Naive thymus-derived CD4-positive, alpha-beta T cell (primary cell): ENCODE measurements at regions not wholly inside any gene's neighbourhood (a gene's known extent, or its start where the extent isn't known, plus 50 kb on each side); places are given as distances from the start of the nearest gene placed in this dataset.

ENCODE experiments used
- ATAC-seq: fragments of 150-1000 bp; cut with Tn5 transposase; 2 replicates; pipeline ENCODE4 v1.10.0; 2021; ENCODE audit warnings: mild to moderate bottlenecking, moderate library complexity
- CTCF ChIA-PET: fragments of 350-600 bp; sonication (Branson Sonifier 250); formaldehyde crosslinking; loops from one replicate; lab custom pipeline; 2021; ENCODE audit warnings: antibody characterized with exemption; lab: Charles Lee
- POLR2A ChIA-PET: fragments of 350-600 bp; sonication (Branson Sonifier 250); formaldehyde crosslinking; loops from one replicate; lab custom pipeline; 2021; ENCODE audit warnings: antibody characterized with exemption, inconsistent platforms; lab: Charles Lee
- DNase-seq, 9 donors: peaks; one replicate each; pipeline versions ENCODE4 v3.0.0 to v3.0.0-alpha.2; 2020 to 2022; ENCODE audit warnings: mixed read lengths in 1 of 9
- H3K27ac ChIP-seq: one replicate; pipeline ENCODE4 v1.7.0; 2013; ENCODE audit warnings: mild to moderate bottlenecking, low read depth, low read length, moderate library complexity
- H3K27me3 ChIP-seq, 2 donors: one replicate each; pipeline ENCODE4 v1.7.0; 2013; ENCODE audit warnings: low read length in 2 of 2, mild to moderate bottlenecking in 2 of 2, moderate library complexity in 2 of 2; ENCODE audit not compliant: control insufficient read depth in 2 of 2, insufficient read depth in 2 of 2
- H3K36me3 ChIP-seq, 3 experiments: 1 replicate in 2 of 3; 2 replicates in 1 of 3; pipeline ENCODE4 v1.7.0; 2013; ENCODE audit warnings: low read length in 3 of 3, mild to moderate bottlenecking in 3 of 3, moderate library complexity in 1 of 3; ENCODE audit not compliant: insufficient read depth in 3 of 3, control insufficient read depth in 2 of 3
- H3K4me1 ChIP-seq, 2 donors: one replicate each; pipeline ENCODE4 v1.7.0; 2013; ENCODE audit warnings: low read length in 2 of 2, mild to moderate bottlenecking in 2 of 2, moderate library complexity in 1 of 2; ENCODE audit not compliant: control insufficient read depth in 2 of 2, insufficient read depth in 2 of 2
- H3K4me3 ChIP-seq: 2 replicates; pipeline ENCODE4 v1.7.0; 2013; ENCODE audit warnings: mild to moderate bottlenecking, low read length
- H3K9me3 ChIP-seq, 3 experiments: 1 replicate in 2 of 3; 2 replicates in 1 of 3; pipeline ENCODE4 v1.7.0; 2013; ENCODE audit warnings: low read length in 3 of 3; ENCODE audit not compliant: control insufficient read depth in 2 of 3
- H3K27ac Mint-ChIP-seq, 9 donors: one replicate each; pipeline ENCODE4 v1.8.0; 2020 to 2022; ENCODE audit warnings: mixed read lengths in 9 of 9, mild to moderate bottlenecking in 8 of 9, moderate library complexity in 5 of 9, inconsistent platforms in 2 of 9
- H3K27me3 Mint-ChIP-seq, 5 donors: one replicate each; pipeline ENCODE4 v1.8.0; 2021 to 2022; ENCODE audit warnings: mixed read lengths in 5 of 5, mild to moderate bottlenecking in 1 of 5
- H3K36me3 Mint-ChIP-seq, 5 donors: one replicate each; pipeline ENCODE4 v1.8.0; 2020 to 2022; ENCODE audit warnings: mixed read lengths in 5 of 5, mild to moderate bottlenecking in 3 of 5, inconsistent platforms in 1 of 5
- H3K4me1 Mint-ChIP-seq, 7 donors: one replicate each; pipeline ENCODE4 v1.8.0; 2020 to 2022; ENCODE audit warnings: mixed read lengths in 7 of 7, mild to moderate bottlenecking in 3 of 7, inconsistent platforms in 1 of 7
- H3K4me3 Mint-ChIP-seq, 10 donors: one replicate each; pipeline ENCODE4 v1.8.0; 2020 to 2022; ENCODE audit warnings: mild to moderate bottlenecking in 10 of 10, mixed read lengths in 10 of 10, moderate library complexity in 6 of 10, inconsistent platforms in 2 of 10
- H3K9me3 Mint-ChIP-seq, 11 donors: one replicate each; pipeline ENCODE4 v1.8.0; 2020 to 2022; ENCODE audit warnings: mixed read lengths in 11 of 11, mild to moderate bottlenecking in 4 of 11, inconsistent platforms in 1 of 11, moderate library complexity in 1 of 11
- intact Hi-C, 2 donors: fragments of 100-400 bp; cut with micrococcal nuclease; formaldehyde crosslinking; loops; one replicate each; pipeline ENCODE4 v1.15.1; 2023

- Mint-ChIP-seq H3K27me3 (no peaks in the 10 kb centered on the region), H3K9me3 (peaks cover 1 to 45% (median 20%) of the 10 kb centered on the region in 11 donors), H3K27ac (no peak overlapping the region), H3K4me1 (no peaks in the 10 kb centered on the region), H3K4me3 (no peak overlapping the region), H3K36me3 (peaks cover 0 to 18% (median 13%) of the 10 kb centered on the region in 5 donors)
- ATAC-seq, result no peak
- Histone ChIP-seq H3K27me3 (no peaks in the 10 kb centered on the region), H3K36me3 (no peaks in the 10 kb centered on the region), H3K4me3 (no peak overlapping the region), H3K9me3 (peaks cover 0 to 11% (median 0%) of the 10 kb centered on the region in 3 experiments), H3K4me1 (no peaks in the 10 kb centered on the region), H3K27ac (no peak overlapping the region)
- CTCF ChIA-PET, result no interaction called here
- intact Hi-C loops, result no loop called here
- POLR2A ChIA-PET, result no interaction called here
- no peak for DNase-seq
Measured at GRCh38 chr15:35229085-35229484, 144.0 kb upstream of the NANOGP8 start.

- Histone ChIP-seq H3K27me3 (no peaks in the 10 kb centered on the region), H3K9me3 (no peaks in the 10 kb centered on the region), H3K4me3 (no peak overlapping the region), H3K36me3 (no peaks in the 10 kb centered on the region), H3K4me1 (no peaks in the 10 kb centered on the region), H3K27ac (no peak overlapping the region)
- no peak overlapping the region for H3K4me3 Mint-ChIP-seq
- H3K4me1 Mint-ChIP-seq, result no peaks in the 10 kb centered on the region
- POLR2A ChIA-PET, result no interaction called here
- intact Hi-C loops, result no loop called here
- H3K27me3 Mint-ChIP-seq, result no peaks in the 10 kb centered on the region
- H3K36me3 Mint-ChIP-seq, result peaks cover 0 to 5% (median 0%) of the 10 kb centered on the region in 5 donors
- ATAC-seq (no peak), DNase-seq (no peak)
- H3K9me3 Mint-ChIP-seq, result no peaks in the 10 kb centered on the region
- CTCF ChIA-PET, result no interaction called here
- H3K27ac Mint-ChIP-seq, result no peak overlapping the region
Measured at GRCh38 chr15:35218215-35218614, 133.1 kb upstream of the NANOGP8 start.

GRCh38 chr15:35215093-35215492, 130.0 kb upstream of the NANOGP8 start:
- H3K27ac ChIP-seq, result no peak overlapping the region
- Mint-ChIP-seq H3K27ac (no peak overlapping the region), H3K4me1 (no peaks in the 10 kb centered on the region), H3K27me3 (no peaks in the 10 kb centered on the region), H3K36me3 (peaks cover 0 to 13% (median 0%) of the 10 kb centered on the region in 5 donors), H3K4me3 (no peak overlapping the region), H3K9me3 (no peaks in the 10 kb centered on the region)
- DNase-seq (no peak), ATAC-seq (no peak)
- ChIA-PET CTCF (no interaction called here), POLR2A (no interaction called here)
- H3K27me3 ChIP-seq, result no peaks in the 10 kb centered on the region
- no peaks in the 10 kb centered on the region for H3K9me3 ChIP-seq
- intact Hi-C loops, result no loop called here
- H3K4me3 ChIP-seq, result no peak overlapping the region
- no peaks in the 10 kb centered on the region for H3K4me1 ChIP-seq
- no peaks in the 10 kb centered on the region for H3K36me3 ChIP-seq

GRCh38 chr15:35211240-35211902, 126.3 kb upstream of the NANOGP8 start:
- no peaks in the 10 kb centered on the region for H3K36me3 ChIP-seq
- no peak overlapping the region for H3K4me3 Mint-ChIP-seq
- H3K27me3 Mint-ChIP-seq, result no peaks in the 10 kb centered on the region
- no peaks in the 10 kb centered on the region for H3K9me3 ChIP-seq
- no peak overlapping the region for H3K4me3 ChIP-seq
- DNase-seq, result no peak
- POLR2A ChIA-PET, result no interaction called here
- ATAC-seq, result no peak
- H3K4me1 Mint-ChIP-seq, result no peaks in the 10 kb centered on the region
- no peak overlapping the region for H3K27ac Mint-ChIP-seq
- no peak overlapping the region for H3K27ac ChIP-seq
- CTCF ChIA-PET, result no interaction called here
- peaks cover 0 to 13% (median 0%) of the 10 kb centered on the region in 5 donors for H3K36me3 Mint-ChIP-seq
- H3K27me3 ChIP-seq, result no peaks in the 10 kb centered on the region
- H3K4me1 ChIP-seq, result no peaks in the 10 kb centered on the region
- no peaks in the 10 kb centered on the region for H3K9me3 Mint-ChIP-seq
- intact Hi-C loops, result no loop called here

- POLR2A ChIA-PET, result no interaction called here
- Histone ChIP-seq H3K9me3 (no peaks in the 10 kb centered on the region), H3K27me3 (no peaks in the 10 kb centered on the region), H3K4me1 (no peaks in the 10 kb centered on the region), H3K27ac (no peak overlapping the region), H3K4me3 (no peak overlapping the region), H3K36me3 (no peaks in the 10 kb centered on the region)
- CTCF ChIA-PET, result no interaction called here
- ATAC-seq, result no peak
- Mint-ChIP-seq H3K27me3 (no peaks in the 10 kb centered on the region), H3K4me1 (no peaks in the 10 kb centered on the region), H3K36me3 (peaks cover 0 to 13% (median 0%) of the 10 kb centered on the region in 5 donors), H3K4me3 (no peak overlapping the region), H3K27ac (no peak overlapping the region), H3K9me3 (no peaks in the 10 kb centered on the region)
- DNase-seq, result no peak
- intact Hi-C loops, result no loop called here
Measured at GRCh38 chr15:35210370-35210769, 125.3 kb upstream of the NANOGP8 start.

GRCh38 chr15:35209838-35210237, 124.7 kb upstream of the NANOGP8 start:
- ATAC-seq (no peak), DNase-seq (no peak)
- Mint-ChIP-seq H3K9me3 (no peaks in the 10 kb centered on the region), H3K4me3 (no peak overlapping the region), H3K27me3 (no peaks in the 10 kb centered on the region), H3K4me1 (no peaks in the 10 kb centered on the region), H3K27ac (no peak overlapping the region), H3K36me3 (peaks cover 0 to 13% (median 0%) of the 10 kb centered on the region in 5 donors)
- Histone ChIP-seq H3K27me3 (no peaks in the 10 kb centered on the region), H3K36me3 (no peaks in the 10 kb centered on the region), H3K27ac (no peak overlapping the region), H3K4me1 (no peaks in the 10 kb centered on the region), H3K9me3 (no peaks in the 10 kb centered on the region), H3K4me3 (no peak overlapping the region)
- ChIA-PET POLR2A (no interaction called here), CTCF (no interaction called here)
- intact Hi-C loops, result no loop called here

GRCh38 chr15:35208353-35208752, 123.3 kb upstream of the NANOGP8 start:
- Mint-ChIP-seq H3K4me3 (no peak overlapping the region), H3K36me3 (peaks cover 0 to 8% (median 0%) of the 10 kb centered on the region in 5 donors), H3K27ac (no peak overlapping the region), H3K27me3 (no peaks in the 10 kb centered on the region), H3K9me3 (no peaks in the 10 kb centered on the region), H3K4me1 (no peaks in the 10 kb centered on the region)
- ATAC-seq (no peak), DNase-seq (no peak)
- intact Hi-C loops, result no loop called here
- no peaks in the 10 kb centered on the region for H3K4me1 ChIP-seq
- H3K27ac ChIP-seq, result no peak overlapping the region
- H3K36me3 ChIP-seq, result no peaks in the 10 kb centered on the region
- H3K9me3 ChIP-seq, result no peaks in the 10 kb centered on the region
- ChIA-PET CTCF (no interaction called here), POLR2A (no interaction called here)
- H3K27me3 ChIP-seq, result no peaks in the 10 kb centered on the region
- no peak overlapping the region for H3K4me3 ChIP-seq
